ENCODE measurements at regions not wholly inside any gene's neighbourhood (a gene's known extent, or its start where the extent isn't known, plus 50 kb on each side); places are given as distances from the start of the nearest gene placed in this dataset.

DNA sequence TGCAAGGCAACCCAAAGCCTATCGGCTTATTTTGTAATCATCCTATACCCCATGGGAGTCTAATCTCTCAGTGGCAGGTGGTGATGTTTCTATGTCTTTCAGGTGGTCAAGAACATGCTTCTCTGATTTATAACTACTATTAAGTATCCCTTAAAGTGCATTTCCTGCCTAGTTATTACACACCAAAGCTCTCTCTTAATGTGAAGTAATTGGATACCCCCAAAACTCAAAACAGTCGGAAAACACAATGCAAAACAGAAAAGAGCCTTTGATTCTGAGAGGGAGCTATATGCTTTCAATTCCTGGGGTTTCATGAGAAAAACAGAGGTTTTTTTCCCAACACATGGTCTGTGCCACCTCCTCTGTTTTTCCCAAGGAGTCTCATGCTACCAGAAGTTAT lies 416.4 kb downstream of the CSNK1G3 start:
- TF ChIP-seq, protein P1, sequence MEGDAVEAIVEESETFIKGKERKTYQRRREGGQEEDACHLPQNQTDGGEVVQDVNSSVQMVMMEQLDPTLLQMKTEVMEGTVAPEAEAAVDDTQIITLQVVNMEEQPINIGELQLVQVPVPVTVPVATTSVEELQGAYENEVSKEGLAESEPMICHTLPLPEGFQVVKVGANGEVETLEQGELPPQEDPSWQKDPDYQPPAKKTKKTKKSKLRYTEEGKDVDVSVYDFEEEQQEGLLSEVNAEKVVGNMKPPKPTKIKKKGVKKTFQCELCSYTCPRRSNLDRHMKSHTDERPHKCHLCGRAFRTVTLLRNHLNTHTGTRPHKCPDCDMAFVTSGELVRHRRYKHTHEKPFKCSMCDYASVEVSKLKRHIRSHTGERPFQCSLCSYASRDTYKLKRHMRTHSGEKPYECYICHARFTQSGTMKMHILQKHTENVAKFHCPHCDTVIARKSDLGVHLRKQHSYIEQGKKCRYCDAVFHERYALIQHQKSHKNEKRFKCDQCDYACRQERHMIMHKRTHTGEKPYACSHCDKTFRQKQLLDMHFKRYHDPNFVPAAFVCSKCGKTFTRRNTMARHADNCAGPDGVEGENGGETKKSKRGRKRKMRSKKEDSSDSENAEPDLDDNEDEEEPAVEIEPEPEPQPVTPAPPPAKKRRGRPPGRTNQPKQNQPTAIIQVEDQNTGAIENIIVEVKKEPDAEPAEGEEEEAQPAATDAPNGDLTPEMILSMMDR (IDR thresholded peaks at IDR 0.05) = no peak
- TF ChIP-seq POLR2A (IDR thresholded peaks at IDR 0.05) = no peak
